Lower leg skin (tissue), 3 donors: ENCODE measurements at regions not wholly inside any gene's neighbourhood (a gene's known extent, or its start where the extent isn't known, plus 50 kb on each side); places are given as distances from the start of the nearest gene placed in this dataset.

Experiments
- POLR2A ChIP-seq, 2 donors: fragments of 450-650 bp; IDR thresholded peaks; one replicate each; pipeline ENCODE4 v1.6.1; 2016 to 2017; ENCODE audit warnings: antibody characterized with exemption in 2 of 2, mild to moderate bottlenecking in 1 of 2, moderate library complexity in 1 of 2
- TF ChIP-seq, protein P1 (sequence below), 3 donors: fragments of 450-650 bp; IDR thresholded peaks; one replicate each; pipeline ENCODE4 v1.5.1; 2016; ENCODE audit warnings: antibody characterized with exemption in 3 of 3, mild to moderate bottlenecking in 3 of 3, moderate library complexity in 2 of 3

DNA sequence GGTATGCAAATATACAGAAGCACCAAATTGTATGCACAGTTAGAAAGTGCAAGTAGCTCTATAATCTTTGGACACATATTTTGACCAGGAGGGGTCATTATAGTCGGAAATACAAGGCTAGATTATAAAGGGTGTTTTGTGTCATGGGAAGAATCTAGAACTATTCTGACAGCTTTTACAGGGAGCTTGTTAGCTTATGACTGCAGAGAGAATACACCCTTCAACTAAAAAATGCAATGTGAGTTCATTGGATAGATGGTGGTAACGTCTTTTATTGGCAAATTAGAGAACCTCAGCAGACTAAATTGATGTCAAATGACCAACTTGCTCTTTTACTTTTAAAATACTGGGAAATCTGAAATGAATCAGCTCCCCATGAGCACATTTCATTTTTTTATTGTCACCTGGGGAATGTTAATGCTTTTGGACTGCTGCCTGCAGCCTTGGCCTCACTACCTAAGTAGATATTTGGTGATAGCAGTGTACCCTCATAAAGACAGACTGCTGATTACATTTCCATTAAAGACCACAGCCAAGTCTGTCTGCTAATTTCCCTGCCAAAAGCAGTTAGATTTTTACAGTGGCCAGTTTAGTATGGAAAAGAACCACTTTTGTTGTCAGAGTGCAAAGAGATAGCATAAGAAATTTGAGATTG is 515.9 kb upstream of the DPPA4 start:
- TF ChIP-seq, protein P1, sequence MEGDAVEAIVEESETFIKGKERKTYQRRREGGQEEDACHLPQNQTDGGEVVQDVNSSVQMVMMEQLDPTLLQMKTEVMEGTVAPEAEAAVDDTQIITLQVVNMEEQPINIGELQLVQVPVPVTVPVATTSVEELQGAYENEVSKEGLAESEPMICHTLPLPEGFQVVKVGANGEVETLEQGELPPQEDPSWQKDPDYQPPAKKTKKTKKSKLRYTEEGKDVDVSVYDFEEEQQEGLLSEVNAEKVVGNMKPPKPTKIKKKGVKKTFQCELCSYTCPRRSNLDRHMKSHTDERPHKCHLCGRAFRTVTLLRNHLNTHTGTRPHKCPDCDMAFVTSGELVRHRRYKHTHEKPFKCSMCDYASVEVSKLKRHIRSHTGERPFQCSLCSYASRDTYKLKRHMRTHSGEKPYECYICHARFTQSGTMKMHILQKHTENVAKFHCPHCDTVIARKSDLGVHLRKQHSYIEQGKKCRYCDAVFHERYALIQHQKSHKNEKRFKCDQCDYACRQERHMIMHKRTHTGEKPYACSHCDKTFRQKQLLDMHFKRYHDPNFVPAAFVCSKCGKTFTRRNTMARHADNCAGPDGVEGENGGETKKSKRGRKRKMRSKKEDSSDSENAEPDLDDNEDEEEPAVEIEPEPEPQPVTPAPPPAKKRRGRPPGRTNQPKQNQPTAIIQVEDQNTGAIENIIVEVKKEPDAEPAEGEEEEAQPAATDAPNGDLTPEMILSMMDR (IDR thresholded peaks at IDR 0.05), result no peak
- no peak for TF ChIP-seq POLR2A (IDR thresholded peaks at IDR 0.05)
